H1 (cell line): ENCODE measurements at regions not wholly inside any gene's neighbourhood (a gene's known extent, or its start where the extent isn't known, plus 50 kb on each side); places are given as distances from the start of the nearest gene placed in this dataset.

ENCODE experiments used
- CTCF ChIA-PET: fragments of 300-600 bp; sonication (Branson Sonifier 250); formaldehyde crosslinking; loops from one replicate; lab custom pipeline; 2021; ENCODE audit not compliant: partially characterized antibody; lab: Charles Lee
- POLR2A ChIA-PET: fragments of 300-600 bp; sonication (Branson Sonifier 250); formaldehyde crosslinking; loops from one replicate; lab custom pipeline; 2021; ENCODE audit warnings: inconsistent platforms; ENCODE audit not compliant: partially characterized antibody; lab: Charles Lee
- DNase-seq, 2 experiments: peaks; one replicate each; pipeline versions ENCODE4 v3.0.0 to v3.0.0-alpha.2; 2010 to 2022; ENCODE audit warnings: low spot score in 2 of 2, low read depth in 1 of 2, mixed read lengths in 1 of 2
- FAIRE-seq: peaks from 2 replicates; lab custom pipeline; 2011; peaks lifted over from hg19 to GRCh38; lab: Jason Lieb, UNC
- H2AFZ ChIP-seq: 2 replicates; pipeline ENCODE4 v1.8.1; 2012; ENCODE audit warnings: low read length, inconsistent platforms
- H2AK5ac ChIP-seq: 2 replicates; pipeline ENCODE4 v1.6.1; 2013; ENCODE audit warnings: low read depth, low read length
- H2BK120ac ChIP-seq: replicated peaks from 2 replicates; pipeline ENCODE3; 2013; ENCODE audit warnings: low read depth, low read length, inconsistent platforms
- H2BK12ac ChIP-seq: 2 replicates; pipeline ENCODE4 v1.6.1; 2013; ENCODE audit warnings: low read depth, low read length
- H2BK15ac ChIP-seq: 2 replicates; pipeline ENCODE4 v1.6.1; 2013; ENCODE audit warnings: low read length
- H2BK20ac ChIP-seq: 2 replicates; pipeline ENCODE4 v1.6.1; 2013; ENCODE audit warnings: low read length
- H2BK5ac ChIP-seq: 2 replicates; pipeline ENCODE4 v1.6.1; 2013; ENCODE audit warnings: low read depth, low read length
- H3K14ac ChIP-seq: 2 replicates; pipeline ENCODE4 v1.6.1; 2013; ENCODE audit warnings: inconsistent platforms; ENCODE audit not compliant: insufficient read length
- H3K18ac ChIP-seq: 2 replicates; pipeline ENCODE4 v1.6.1; 2013; ENCODE audit warnings: low read length; ENCODE audit errors: extremely low read depth
- H3K23ac ChIP-seq: 2 replicates; pipeline ENCODE4 v1.6.1; 2013; ENCODE audit warnings: inconsistent platforms; ENCODE audit not compliant: insufficient read length
- H3K23me2 ChIP-seq: 2 replicates; pipeline ENCODE4 v1.6.1; 2013; ENCODE audit warnings: low read depth, low read length
- H3K27ac ChIP-seq: 2 replicates; pipeline ENCODE4 v1.6.1; 2011; ENCODE audit warnings: low read depth, low read length, inconsistent platforms
- H3K27me3 ChIP-seq, 4 experiments: replicated peaks in 1 of 4; 1 replicate in 1 of 4; 2 replicates in 3 of 4; pipeline versions ENCODE4 v1.6.1 to v1.8.1; 2011 to 2013; ENCODE audit warnings: low read length in 3 of 4, mild to moderate bottlenecking in 3 of 4, inconsistent platforms in 2 of 4, mixed read lengths in 2 of 4, moderate library complexity in 1 of 4; ENCODE audit not compliant: control insufficient read depth in 3 of 4, insufficient read depth in 3 of 4; ENCODE audit errors: extremely low read depth in 1 of 4
- H3K36me3 ChIP-seq, 4 experiments: 2 replicates each; pipeline versions ENCODE4 v1.6.1 to v1.8.1; 2011 to 2013; ENCODE audit warnings: mild to moderate bottlenecking in 4 of 4, low read length in 3 of 4, moderate library complexity in 2 of 4, control low read depth in 1 of 4, inconsistent platforms in 1 of 4; ENCODE audit not compliant: insufficient read depth in 4 of 4, control insufficient read depth in 2 of 4
- H3K4ac ChIP-seq: replicated peaks from 2 replicates; pipeline ENCODE3; 2013; ENCODE audit warnings: low read length, low read depth, mixed read lengths, inconsistent platforms; ENCODE audit not compliant: insufficient read length
- H3K4me1 ChIP-seq, 4 experiments: replicated peaks in 1 of 4; 1 replicate in 1 of 4; 2 replicates in 3 of 4; pipeline versions ENCODE4 v1.6.1 to v1.8.1; 2011 to 2013; ENCODE audit warnings: low read length in 3 of 4, inconsistent platforms in 2 of 4, mixed read lengths in 1 of 4; ENCODE audit not compliant: insufficient read depth in 4 of 4, control insufficient read depth in 3 of 4
- H3K4me2 ChIP-seq, 2 experiments: 2 replicates each; pipeline versions ENCODE4 v1.6.1 to v1.8.1; 2011 to 2013; ENCODE audit warnings: low read depth in 2 of 2, low read length in 2 of 2, control low read depth in 1 of 2, inconsistent platforms in 1 of 2, mild to moderate bottlenecking in 1 of 2; ENCODE audit not compliant: insufficient read depth in 1 of 2
- H3K4me3 ChIP-seq, 4 experiments: fragments of 200-600, 300-600 bp in 1 of 4; sonication (generic), shearing (Covaris generic), sonication (Bioruptor Twin) in 1 of 4; 2 replicates each; pipeline versions ENCODE4 v1.5.1 to v1.8.1; 2011 to 2016; ENCODE audit warnings: low read length in 4 of 4, low read depth in 3 of 4, control low read depth in 2 of 4, inconsistent platforms in 2 of 4, mild to moderate bottlenecking in 2 of 4, mixed read lengths in 1 of 4, moderate library complexity in 1 of 4; ENCODE audit not compliant: insufficient read depth in 2 of 4; ENCODE audit errors: extremely low read depth in 1 of 4
- H3K56ac ChIP-seq: replicated peaks from 2 replicates; pipeline ENCODE3; 2013; ENCODE audit warnings: low read depth, mild to moderate bottlenecking, mixed read lengths, low read length, inconsistent platforms; ENCODE audit not compliant: insufficient read length
- H3K79me1 ChIP-seq: 2 replicates; pipeline ENCODE4 v1.6.1; 2013; ENCODE audit warnings: low read depth, low read length, control low read depth
- H3K79me2 ChIP-seq, 2 experiments: 2 replicates each; pipeline versions ENCODE4 v1.6.1 to v1.8.1; 2012 to 2013; ENCODE audit warnings: low read length in 2 of 2, mild to moderate bottlenecking in 2 of 2, inconsistent platforms in 1 of 2; ENCODE audit not compliant: insufficient read depth in 2 of 2, control insufficient read depth in 1 of 2
- H3K9ac ChIP-seq, 4 experiments: replicated peaks in 1 of 4; 1 replicate in 1 of 4; 2 replicates in 3 of 4; pipeline versions ENCODE4 v1.6.1 to v1.8.1; 2011 to 2013; ENCODE audit warnings: low read depth in 3 of 4, low read length in 3 of 4, control low read depth in 2 of 4, mild to moderate bottlenecking in 2 of 4, moderate library complexity in 2 of 4, inconsistent platforms in 1 of 4; ENCODE audit errors: extremely low read depth in 1 of 4
- H3K9me3 ChIP-seq, 2 experiments: 2 replicates each; pipeline versions ENCODE4 v1.6.1 to v1.8.1; 2012 to 2013; ENCODE audit warnings: mild to moderate bottlenecking in 2 of 2, moderate library complexity in 2 of 2, control low read depth in 1 of 2, inconsistent platforms in 1 of 2, low read depth in 1 of 2, low read length in 1 of 2, mixed read lengths in 1 of 2; ENCODE audit not compliant: insufficient read depth in 2 of 2
- H4K20me1 ChIP-seq, 2 experiments: replicated peaks in 1 of 2; 2 replicates each; pipeline versions ENCODE3 to v1.8.1; 2011 to 2013; ENCODE audit warnings: inconsistent platforms in 2 of 2, low read length in 2 of 2, mild to moderate bottlenecking in 1 of 2; ENCODE audit not compliant: insufficient read depth in 2 of 2, control insufficient read depth in 1 of 2
- H4K5ac ChIP-seq: 2 replicates; pipeline ENCODE4 v1.6.1; 2013; ENCODE audit warnings: low read length, low read depth, mixed read lengths, inconsistent platforms; ENCODE audit not compliant: insufficient read length
- H4K8ac ChIP-seq: 2 replicates; pipeline ENCODE4 v1.8.0; 2013; ENCODE audit warnings: mild to moderate bottlenecking, moderate library complexity, low read length, inconsistent platforms; ENCODE audit not compliant: insufficient read depth; ENCODE audit errors: extremely low read depth
- H4K91ac ChIP-seq: replicated peaks from 2 replicates; pipeline ENCODE3; 2013; ENCODE audit warnings: low read length, mixed read lengths, inconsistent platforms; ENCODE audit not compliant: insufficient read length
- ATF2 ChIP-seq: IDR thresholded peaks from 2 replicates; pipeline ENCODE4 v1.6.1; 2012; ENCODE audit warnings: low read length, inconsistent platforms
- POU5F1 ChIP-seq: IDR thresholded peaks from 2 replicates; pipeline ENCODE4 v1.6.1; 2011; ENCODE audit warnings: low read depth, mild to moderate bottlenecking, low read length, moderate library complexity
- SIN3A ChIP-seq, 2 experiments: IDR thresholded peaks in 1 of 2; conservative IDR thresholded peaks in 1 of 2; 2 replicates each; pipeline ENCODE4 v1.6.1; 2011 to 2012; ENCODE audit warnings: low read length in 2 of 2, improper control_type of control experiment in 1 of 2, low read depth in 1 of 2, mild to moderate bottlenecking in 1 of 2
- SP4 ChIP-seq: IDR thresholded peaks from 2 replicates; pipeline ENCODE4 v1.6.1; 2012; ENCODE audit warnings: low read length, inconsistent platforms
- WGBS, 2 experiments: shearing (Covaris generic) in 1 of 2; methylation state at CpG; one replicate each; pipeline versions ENCODE4 v1.1.6 to v1.1.7; 2013 to 2015; ENCODE audit warnings: low lambda C conversion rate in 2 of 2, mixed read lengths in 2 of 2, inconsistent platforms in 1 of 2, low coverage in 1 of 2, missing lambda C conversion rate in 1 of 2; ENCODE audit not compliant: insufficient replicate concordance in 2 of 2, insufficient coverage in 1 of 2, insufficient read length in 1 of 2; ENCODE audit errors: extremely low coverage in 1 of 2, missing lambda C conversion rate in 1 of 2; 5-methylcytosine and 5-hydroxymethylcytosine counted together
- TF ChIP-seq, protein P1 (sequence below), 3 experiments: IDR thresholded peaks; 1 replicate in 2 of 3; 2 replicates in 1 of 3; pipeline versions ENCODE4 v1.5.1 to v1.6.1; 2011; ENCODE audit warnings: low read length in 3 of 3, mild to moderate bottlenecking in 3 of 3, inconsistent platforms in 2 of 3, low read depth in 1 of 3, moderate library complexity in 1 of 3; ENCODE audit not compliant: insufficient read depth in 1 of 3; ENCODE audit errors: control extremely low read depth in 1 of 3

GRCh38 chr2:118520246-118520645, 327.2 kb downstream of the EN1 start:
- no peaks in the 10 kb centered on the region for H4K20me1 ChIP-seq
- no peaks in the 10 kb centered on the region for H3K23me2 ChIP-seq
- no peak overlapping the region for H4K91ac ChIP-seq
- no peak overlapping the region for H4K8ac ChIP-seq
- no peak overlapping the region for H2AFZ ChIP-seq
- no peaks in the 10 kb centered on the region for H3K79me1 ChIP-seq
- no peak overlapping the region for H3K23ac ChIP-seq
- FAIRE-seq (no peak), DNase-seq (no peak)
- H4K5ac ChIP-seq: no peak overlapping the region
- TF ChIP-seq POU5F1 (no peak), SP4 (no peak), ATF2 (no peak), SIN3A (conservative IDR thresholded peaks at IDR 0.05 in 1 of 2, IDR thresholded peaks at IDR 0.05 in 1 of 2; ENCODE audit: low read depth in 1 of 2, low read length in 2 of 2) (no peak)
- TF ChIP-seq, protein P1, sequence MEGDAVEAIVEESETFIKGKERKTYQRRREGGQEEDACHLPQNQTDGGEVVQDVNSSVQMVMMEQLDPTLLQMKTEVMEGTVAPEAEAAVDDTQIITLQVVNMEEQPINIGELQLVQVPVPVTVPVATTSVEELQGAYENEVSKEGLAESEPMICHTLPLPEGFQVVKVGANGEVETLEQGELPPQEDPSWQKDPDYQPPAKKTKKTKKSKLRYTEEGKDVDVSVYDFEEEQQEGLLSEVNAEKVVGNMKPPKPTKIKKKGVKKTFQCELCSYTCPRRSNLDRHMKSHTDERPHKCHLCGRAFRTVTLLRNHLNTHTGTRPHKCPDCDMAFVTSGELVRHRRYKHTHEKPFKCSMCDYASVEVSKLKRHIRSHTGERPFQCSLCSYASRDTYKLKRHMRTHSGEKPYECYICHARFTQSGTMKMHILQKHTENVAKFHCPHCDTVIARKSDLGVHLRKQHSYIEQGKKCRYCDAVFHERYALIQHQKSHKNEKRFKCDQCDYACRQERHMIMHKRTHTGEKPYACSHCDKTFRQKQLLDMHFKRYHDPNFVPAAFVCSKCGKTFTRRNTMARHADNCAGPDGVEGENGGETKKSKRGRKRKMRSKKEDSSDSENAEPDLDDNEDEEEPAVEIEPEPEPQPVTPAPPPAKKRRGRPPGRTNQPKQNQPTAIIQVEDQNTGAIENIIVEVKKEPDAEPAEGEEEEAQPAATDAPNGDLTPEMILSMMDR (IDR thresholded peaks at IDR 0.05; ENCODE audit: control extremely low read depth in 1 of 3, insufficient read depth in 1 of 3, low read depth in 1 of 3, low read length in 3 of 3): no peak
- no peaks in the 10 kb centered on the region for H3K4me1 ChIP-seq
- H3K4me3 ChIP-seq: no peak overlapping the region
- H2BK120ac ChIP-seq: no peak overlapping the region
- no peak overlapping the region for H3K56ac ChIP-seq
- H2BK5ac ChIP-seq: no peak overlapping the region
- no peak overlapping the region for H3K4ac ChIP-seq
- H3K4me2 ChIP-seq: no peak overlapping the region
- CTCF ChIA-PET: interaction anchor here (0.6 to 1.0 kb wide), 2 partner anchors 28 to 351 kb away, joined by 3 to 4 read pairs; no protein-coding TSS in a partner anchor
- H3K14ac ChIP-seq: no peak overlapping the region
- H3K9ac ChIP-seq: no peak overlapping the region
- no peak overlapping the region for H3K18ac ChIP-seq
- no peak overlapping the region for H2BK12ac ChIP-seq
- H2BK20ac ChIP-seq: no peak overlapping the region
- POLR2A ChIA-PET: interaction anchor here (0.5 kb wide), 1 partner anchor 165 kb away, joined by 7 read pairs; no protein-coding TSS in a partner anchor
- no peak overlapping the region for H2AK5ac ChIP-seq
- H3K36me3 ChIP-seq: 0 out of 8 replicates have a peak, but pooled peaks cover 0 to 5% (median 0%) of the 10 kb centered on the region in 4 experiments
- H3K27me3 ChIP-seq: no peaks in the 10 kb centered on the region
- no peak overlapping the region for H2BK15ac ChIP-seq
- peaks cover 18 to 25% of the 10 kb centered on the region in 2 experiments for H3K9me3 ChIP-seq
- H3K79me2 ChIP-seq: no peaks in the 10 kb centered on the region
- H3K27ac ChIP-seq: no peak overlapping the region
- 89% methylated on average over 4 of the region's 4 CpGs; no CpG with 5 or more reads in 1 of the 2 experiments for WGBS, 2 experiments
